RWPE1 (cell line): ENCODE measurements at regions not wholly inside any gene's neighbourhood (a gene's known extent, or its start where the extent isn't known, plus 50 kb on each side); places are given as distances from the start of the nearest gene placed in this dataset.

Source experiments
- CTCF ChIA-PET: fragments of 350-600 bp; sonication (Branson Sonifier 250); formaldehyde crosslinking; extraction: SDS; loops from one replicate; lab custom pipeline; 2021; lab: Yijun Ruan, JAX
- POLR2A ChIA-PET: fragments of 400-600 bp; formaldehyde crosslinking; extraction: SDS; loops from one replicate; lab custom pipeline; 2020; ENCODE audit warnings: antibody characterized with exemption; ENCODE audit not compliant: low non-redundant PET; lab: Yijun Ruan, JAX
- DNase-seq: peaks from one replicate; pipeline ENCODE4 v3.0.0; 2012; ENCODE audit warnings: low spot score
- H3K27ac ChIP-seq: fragments of 450-650 bp; 2 replicates; pipeline ENCODE4 v1.5.1; 2017
- TF ChIP-seq, protein P1 (sequence below): fragments of 450-650 bp; conservative IDR thresholded peaks from 2 replicates; pipeline ENCODE4 v1.5.1; 2017; ENCODE audit warnings: low read depth, mild to moderate bottlenecking

DNA sequence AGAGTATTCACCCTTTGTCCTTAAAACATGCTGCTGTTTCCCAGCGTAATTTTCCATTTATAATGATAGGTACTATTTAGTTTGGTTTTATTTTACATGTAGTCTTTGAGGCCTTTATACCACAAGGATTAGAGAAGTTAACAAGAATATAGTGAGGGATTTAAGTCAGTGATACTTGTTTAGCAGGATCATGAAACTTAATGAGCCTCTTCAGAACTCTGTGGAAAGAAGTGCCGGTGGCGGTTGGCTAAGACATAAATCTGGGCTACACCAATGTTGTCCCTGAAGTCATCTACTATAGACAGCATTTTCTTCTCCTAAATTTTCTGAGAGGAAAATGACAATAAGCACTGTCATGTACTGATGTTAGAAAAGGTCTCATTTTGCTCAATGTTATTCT is 1226.0 kb upstream of the SEL1L start:
- CTCF ChIA-PET, result no interaction called here
- POLR2A ChIA-PET, result no interaction called here
- TF ChIP-seq, protein P1, sequence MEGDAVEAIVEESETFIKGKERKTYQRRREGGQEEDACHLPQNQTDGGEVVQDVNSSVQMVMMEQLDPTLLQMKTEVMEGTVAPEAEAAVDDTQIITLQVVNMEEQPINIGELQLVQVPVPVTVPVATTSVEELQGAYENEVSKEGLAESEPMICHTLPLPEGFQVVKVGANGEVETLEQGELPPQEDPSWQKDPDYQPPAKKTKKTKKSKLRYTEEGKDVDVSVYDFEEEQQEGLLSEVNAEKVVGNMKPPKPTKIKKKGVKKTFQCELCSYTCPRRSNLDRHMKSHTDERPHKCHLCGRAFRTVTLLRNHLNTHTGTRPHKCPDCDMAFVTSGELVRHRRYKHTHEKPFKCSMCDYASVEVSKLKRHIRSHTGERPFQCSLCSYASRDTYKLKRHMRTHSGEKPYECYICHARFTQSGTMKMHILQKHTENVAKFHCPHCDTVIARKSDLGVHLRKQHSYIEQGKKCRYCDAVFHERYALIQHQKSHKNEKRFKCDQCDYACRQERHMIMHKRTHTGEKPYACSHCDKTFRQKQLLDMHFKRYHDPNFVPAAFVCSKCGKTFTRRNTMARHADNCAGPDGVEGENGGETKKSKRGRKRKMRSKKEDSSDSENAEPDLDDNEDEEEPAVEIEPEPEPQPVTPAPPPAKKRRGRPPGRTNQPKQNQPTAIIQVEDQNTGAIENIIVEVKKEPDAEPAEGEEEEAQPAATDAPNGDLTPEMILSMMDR, result no peak
- no peak overlapping the region for H3K27ac ChIP-seq
- DNase-seq, result no peak

DNA sequence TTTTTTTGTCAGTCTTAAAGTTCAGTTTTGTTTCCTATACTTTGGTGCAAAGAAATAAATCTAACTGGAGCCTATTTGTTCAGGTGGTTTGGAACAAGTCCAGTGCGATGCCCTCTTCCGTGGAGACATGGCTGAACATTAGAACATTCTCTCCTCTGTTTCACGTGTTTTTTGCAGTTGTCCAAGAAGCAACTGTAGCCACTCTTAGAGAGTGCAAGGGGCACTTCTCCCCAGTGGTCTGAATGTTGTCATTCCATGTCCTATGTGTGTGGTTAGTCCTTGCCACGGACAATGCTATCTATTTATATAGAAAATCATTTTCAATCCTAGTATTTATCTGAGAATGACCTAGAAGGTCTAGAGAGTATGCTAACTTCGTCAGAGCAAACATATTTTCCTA is 1232.5 kb upstream of the SEL1L start:
- POLR2A ChIA-PET, result no interaction called here
- CTCF ChIA-PET, result no interaction called here

DNA sequence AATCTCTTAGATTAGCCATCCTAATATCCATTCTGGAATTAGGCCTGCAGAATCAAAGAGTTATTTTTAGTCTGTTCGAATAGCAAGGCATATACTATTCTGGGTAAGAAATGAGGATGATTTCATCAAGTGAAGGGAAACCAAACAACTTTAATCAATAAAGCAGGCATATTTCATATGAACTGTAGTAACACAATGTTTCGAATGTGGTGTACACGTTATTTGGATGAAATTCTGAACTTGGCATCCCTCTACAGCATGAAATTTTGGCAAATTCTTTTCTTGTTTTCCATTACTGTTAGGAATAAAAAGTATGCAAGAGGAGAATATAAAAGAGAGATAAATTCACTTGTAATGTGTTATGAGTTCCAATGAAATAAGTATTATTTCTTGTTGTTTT is 1233.3 kb upstream of the SEL1L start:
- no peak for DNase-seq
- POLR2A ChIA-PET, result no interaction called here
- H3K27ac ChIP-seq, result no peak overlapping the region
- TF ChIP-seq, protein P1, result no peak
- CTCF ChIA-PET, result no interaction called here

More for the DNA sequence above, 1232.5 kb upstream of the SEL1L start:
- no peak for DNase-seq
- no peak overlapping the region for H3K27ac ChIP-seq
- TF ChIP-seq, protein P1, result no peak

DNA sequence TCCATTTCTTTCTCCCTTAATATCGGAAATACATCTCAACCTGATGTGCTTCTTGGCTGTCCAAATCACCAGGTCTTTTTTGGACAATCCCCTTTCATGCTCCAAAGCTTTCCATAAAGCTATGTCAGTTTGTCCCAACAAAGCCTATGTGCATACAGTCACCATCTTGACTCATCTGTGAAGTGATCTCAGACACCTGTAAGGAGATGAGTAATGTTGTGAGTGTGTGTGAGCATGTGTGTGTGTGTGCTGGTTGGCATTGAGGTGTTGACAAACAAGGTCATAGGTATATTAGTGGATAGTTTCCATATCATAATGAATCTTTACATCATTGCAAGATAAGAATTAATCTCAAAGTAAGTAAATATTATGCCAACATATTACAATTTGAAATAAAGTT is 1243.3 kb upstream of the SEL1L start:
- DNase-seq, result no peak
- POLR2A ChIA-PET, result no interaction called here
- TF ChIP-seq, protein P1, result no peak
- no peak overlapping the region for H3K27ac ChIP-seq
- CTCF ChIA-PET, result no interaction called here

DNA sequence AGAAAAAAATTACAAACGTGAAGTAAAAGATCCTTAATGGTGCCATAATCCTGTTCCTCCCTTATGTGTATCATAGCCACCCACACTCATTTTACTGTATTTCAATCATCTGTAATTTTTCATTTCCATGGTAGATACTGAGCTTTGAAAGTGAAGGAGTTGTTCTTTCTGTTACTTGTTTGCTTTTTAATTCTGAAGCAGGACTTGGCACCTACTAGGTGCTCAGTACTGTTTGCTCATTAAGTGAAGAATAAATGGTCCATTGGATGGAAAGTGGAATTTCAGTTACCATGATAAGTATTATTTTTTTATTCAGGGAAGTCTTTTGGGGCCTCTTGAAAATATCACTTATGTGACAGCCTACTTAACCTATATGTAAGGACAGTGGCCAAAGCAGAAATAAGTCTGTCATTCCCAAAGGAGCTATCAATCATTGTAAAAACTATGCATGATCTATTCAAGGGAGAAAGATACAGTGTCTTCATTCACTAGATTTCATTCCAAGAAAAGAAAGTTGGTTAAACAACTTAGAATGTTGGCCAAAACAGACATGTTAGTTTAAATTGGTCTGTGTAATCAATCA is 1244.4 kb upstream of the SEL1L start:
- no peak for DNase-seq
- TF ChIP-seq, protein P1, result no peak
- H3K27ac ChIP-seq, result no peak overlapping the region
- POLR2A ChIA-PET, result no interaction called here
- CTCF ChIA-PET, result no interaction called here

DNA sequence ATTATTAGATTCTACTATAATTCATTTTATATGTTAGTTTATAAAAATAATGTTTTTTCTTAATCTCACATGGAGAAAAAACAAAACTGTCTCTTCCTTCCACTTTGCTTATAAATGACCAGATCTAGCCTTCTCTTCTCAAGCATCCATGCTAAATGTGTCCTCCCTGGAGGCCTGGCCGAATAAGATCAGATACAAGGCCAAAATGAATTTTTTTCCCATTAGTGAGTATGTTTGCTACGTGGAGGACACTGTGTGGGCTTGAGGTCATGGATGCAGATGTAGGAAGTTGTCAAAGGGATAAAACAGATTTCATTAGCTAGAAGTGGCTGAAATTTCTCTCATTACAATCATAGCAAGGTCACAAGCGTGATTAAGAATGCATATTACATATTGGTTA is 1244.9 kb upstream of the SEL1L start:
- POLR2A ChIA-PET, result no interaction called here

More for the DNA sequence above, 1244.9 kb upstream of the SEL1L start:
- no peak overlapping the region for H3K27ac ChIP-seq
- TF ChIP-seq, protein P1, result no peak
- CTCF ChIA-PET, result no interaction called here
- DNase-seq, result no peak
